H1 (cell line): ENCODE measurements at regions not wholly inside any gene's neighbourhood (a gene's known extent, or its start where the extent isn't known, plus 50 kb on each side); places are given as distances from the start of the nearest gene placed in this dataset.
A peak's percentile ranks its signal among the peaks of the same experiment; 100 is the strongest.

Experiments used
- CTCF ChIA-PET: fragments of 300-600 bp; sonication (Branson Sonifier 250); formaldehyde crosslinking; loops from one replicate; lab custom pipeline; 2021; ENCODE audit not compliant: partially characterized antibody; lab: Charles Lee
- POLR2A ChIA-PET: fragments of 300-600 bp; sonication (Branson Sonifier 250); formaldehyde crosslinking; loops from one replicate; lab custom pipeline; 2021; ENCODE audit warnings: inconsistent platforms; ENCODE audit not compliant: partially characterized antibody; lab: Charles Lee
- DNase-seq, 2 experiments: peaks; one replicate each; pipeline versions ENCODE4 v3.0.0 to v3.0.0-alpha.2; 2010 to 2022; ENCODE audit warnings: low spot score in 2 of 2, low read depth in 1 of 2, mixed read lengths in 1 of 2
- FAIRE-seq: peaks from 2 replicates; lab custom pipeline; 2011; peaks lifted over from hg19 to GRCh38; lab: Jason Lieb, UNC
- H2AFZ ChIP-seq: 2 replicates; pipeline ENCODE4 v1.8.1; 2012; ENCODE audit warnings: low read length, inconsistent platforms
- H2AK5ac ChIP-seq: 2 replicates; pipeline ENCODE4 v1.6.1; 2013; ENCODE audit warnings: low read depth, low read length
- H2BK120ac ChIP-seq: replicated peaks from 2 replicates; pipeline ENCODE3; 2013; ENCODE audit warnings: low read depth, low read length, inconsistent platforms
- H2BK12ac ChIP-seq: 2 replicates; pipeline ENCODE4 v1.6.1; 2013; ENCODE audit warnings: low read depth, low read length
- H2BK15ac ChIP-seq: 2 replicates; pipeline ENCODE4 v1.6.1; 2013; ENCODE audit warnings: low read length
- H2BK20ac ChIP-seq: 2 replicates; pipeline ENCODE4 v1.6.1; 2013; ENCODE audit warnings: low read length
- H2BK5ac ChIP-seq: 2 replicates; pipeline ENCODE4 v1.6.1; 2013; ENCODE audit warnings: low read depth, low read length
- H3K14ac ChIP-seq: 2 replicates; pipeline ENCODE4 v1.6.1; 2013; ENCODE audit warnings: inconsistent platforms; ENCODE audit not compliant: insufficient read length
- H3K18ac ChIP-seq: 2 replicates; pipeline ENCODE4 v1.6.1; 2013; ENCODE audit warnings: low read length; ENCODE audit errors: extremely low read depth
- H3K23ac ChIP-seq: 2 replicates; pipeline ENCODE4 v1.6.1; 2013; ENCODE audit warnings: inconsistent platforms; ENCODE audit not compliant: insufficient read length
- H3K23me2 ChIP-seq: 2 replicates; pipeline ENCODE4 v1.6.1; 2013; ENCODE audit warnings: low read depth, low read length
- H3K27ac ChIP-seq: 2 replicates; pipeline ENCODE4 v1.6.1; 2011; ENCODE audit warnings: low read depth, low read length, inconsistent platforms
- H3K27me3 ChIP-seq, 4 experiments: replicated peaks in 1 of 4; 1 replicate in 1 of 4; 2 replicates in 3 of 4; pipeline versions ENCODE4 v1.6.1 to v1.8.1; 2011 to 2013; ENCODE audit warnings: low read length in 3 of 4, mild to moderate bottlenecking in 3 of 4, inconsistent platforms in 2 of 4, mixed read lengths in 2 of 4, moderate library complexity in 1 of 4; ENCODE audit not compliant: control insufficient read depth in 3 of 4, insufficient read depth in 3 of 4; ENCODE audit errors: extremely low read depth in 1 of 4
- H3K36me3 ChIP-seq, 4 experiments: 2 replicates each; pipeline versions ENCODE4 v1.6.1 to v1.8.1; 2011 to 2013; ENCODE audit warnings: mild to moderate bottlenecking in 4 of 4, low read length in 3 of 4, moderate library complexity in 2 of 4, control low read depth in 1 of 4, inconsistent platforms in 1 of 4; ENCODE audit not compliant: insufficient read depth in 4 of 4, control insufficient read depth in 2 of 4
- H3K4ac ChIP-seq: replicated peaks from 2 replicates; pipeline ENCODE3; 2013; ENCODE audit warnings: low read length, low read depth, mixed read lengths, inconsistent platforms; ENCODE audit not compliant: insufficient read length
- H3K4me1 ChIP-seq, 4 experiments: replicated peaks in 1 of 4; 1 replicate in 1 of 4; 2 replicates in 3 of 4; pipeline versions ENCODE4 v1.6.1 to v1.8.1; 2011 to 2013; ENCODE audit warnings: low read length in 3 of 4, inconsistent platforms in 2 of 4, mixed read lengths in 1 of 4; ENCODE audit not compliant: insufficient read depth in 4 of 4, control insufficient read depth in 3 of 4
- H3K4me2 ChIP-seq, 2 experiments: 2 replicates each; pipeline versions ENCODE4 v1.6.1 to v1.8.1; 2011 to 2013; ENCODE audit warnings: low read depth in 2 of 2, low read length in 2 of 2, control low read depth in 1 of 2, inconsistent platforms in 1 of 2, mild to moderate bottlenecking in 1 of 2; ENCODE audit not compliant: insufficient read depth in 1 of 2
- H3K4me3 ChIP-seq, 4 experiments: fragments of 200-600, 300-600 bp in 1 of 4; sonication (generic), shearing (Covaris generic), sonication (Bioruptor Twin) in 1 of 4; 2 replicates each; pipeline versions ENCODE4 v1.5.1 to v1.8.1; 2011 to 2016; ENCODE audit warnings: low read length in 4 of 4, low read depth in 3 of 4, control low read depth in 2 of 4, inconsistent platforms in 2 of 4, mild to moderate bottlenecking in 2 of 4, mixed read lengths in 1 of 4, moderate library complexity in 1 of 4; ENCODE audit not compliant: insufficient read depth in 2 of 4; ENCODE audit errors: extremely low read depth in 1 of 4
- H3K56ac ChIP-seq: replicated peaks from 2 replicates; pipeline ENCODE3; 2013; ENCODE audit warnings: low read depth, mild to moderate bottlenecking, mixed read lengths, low read length, inconsistent platforms; ENCODE audit not compliant: insufficient read length
- H3K79me1 ChIP-seq: 2 replicates; pipeline ENCODE4 v1.6.1; 2013; ENCODE audit warnings: low read depth, low read length, control low read depth
- H3K79me2 ChIP-seq, 2 experiments: 2 replicates each; pipeline versions ENCODE4 v1.6.1 to v1.8.1; 2012 to 2013; ENCODE audit warnings: low read length in 2 of 2, mild to moderate bottlenecking in 2 of 2, inconsistent platforms in 1 of 2; ENCODE audit not compliant: insufficient read depth in 2 of 2, control insufficient read depth in 1 of 2
- H3K9ac ChIP-seq, 4 experiments: replicated peaks in 1 of 4; 1 replicate in 1 of 4; 2 replicates in 3 of 4; pipeline versions ENCODE4 v1.6.1 to v1.8.1; 2011 to 2013; ENCODE audit warnings: low read depth in 3 of 4, low read length in 3 of 4, control low read depth in 2 of 4, mild to moderate bottlenecking in 2 of 4, moderate library complexity in 2 of 4, inconsistent platforms in 1 of 4; ENCODE audit errors: extremely low read depth in 1 of 4
- H3K9me3 ChIP-seq, 2 experiments: 2 replicates each; pipeline versions ENCODE4 v1.6.1 to v1.8.1; 2012 to 2013; ENCODE audit warnings: mild to moderate bottlenecking in 2 of 2, moderate library complexity in 2 of 2, control low read depth in 1 of 2, inconsistent platforms in 1 of 2, low read depth in 1 of 2, low read length in 1 of 2, mixed read lengths in 1 of 2; ENCODE audit not compliant: insufficient read depth in 2 of 2
- H4K20me1 ChIP-seq, 2 experiments: replicated peaks in 1 of 2; 2 replicates each; pipeline versions ENCODE3 to v1.8.1; 2011 to 2013; ENCODE audit warnings: inconsistent platforms in 2 of 2, low read length in 2 of 2, mild to moderate bottlenecking in 1 of 2; ENCODE audit not compliant: insufficient read depth in 2 of 2, control insufficient read depth in 1 of 2
- H4K5ac ChIP-seq: 2 replicates; pipeline ENCODE4 v1.6.1; 2013; ENCODE audit warnings: low read length, low read depth, mixed read lengths, inconsistent platforms; ENCODE audit not compliant: insufficient read length
- H4K8ac ChIP-seq: 2 replicates; pipeline ENCODE4 v1.8.0; 2013; ENCODE audit warnings: mild to moderate bottlenecking, moderate library complexity, low read length, inconsistent platforms; ENCODE audit not compliant: insufficient read depth; ENCODE audit errors: extremely low read depth
- H4K91ac ChIP-seq: replicated peaks from 2 replicates; pipeline ENCODE3; 2013; ENCODE audit warnings: low read length, mixed read lengths, inconsistent platforms; ENCODE audit not compliant: insufficient read length
- TAF1 ChIP-seq: IDR thresholded peaks from 2 replicates; pipeline ENCODE4 v1.6.1; 2011; ENCODE audit warnings: mild to moderate bottlenecking, low read depth, low read length
- TEAD4 ChIP-seq: IDR thresholded peaks from 2 replicates; pipeline ENCODE4 v1.6.1; 2012; ENCODE audit warnings: low read depth, low read length, inconsistent platforms, mixed read lengths
- WGBS, 2 experiments: shearing (Covaris generic) in 1 of 2; methylation state at CpG; one replicate each; pipeline versions ENCODE4 v1.1.6 to v1.1.7; 2013 to 2015; ENCODE audit warnings: low lambda C conversion rate in 2 of 2, mixed read lengths in 2 of 2, inconsistent platforms in 1 of 2, low coverage in 1 of 2, missing lambda C conversion rate in 1 of 2; ENCODE audit not compliant: insufficient replicate concordance in 2 of 2, insufficient coverage in 1 of 2, insufficient read length in 1 of 2; ENCODE audit errors: extremely low coverage in 1 of 2, missing lambda C conversion rate in 1 of 2; 5-methylcytosine and 5-hydroxymethylcytosine counted together

GRCh38 chr1:57599236-57599994 lies 175.6 kb upstream of the DAB1 start:
- WGBS, 2 experiments: 51% methylated on average over 8 of the region's 8 CpGs; no CpG with 5 or more reads in 1 of the 2 experiments

More at GRCh38 chr1:57599236-57599994, 175.6 kb upstream of the DAB1 start:
- Histone ChIP-seq H4K5ac (no peak overlapping the region), H2AFZ (no peak overlapping the region), H2BK12ac (peak overlapping the region; percentile 95), H4K8ac (no peak overlapping the region; the same call in 1 of the 2 replicates), H3K79me1 (no peaks in the 10 kb centered on the region), H3K4me3 (peak overlapping the region in 1 of 4 experiments; percentile 6; a peak in 2 of 8 replicates), H3K23me2 (peaks cover 3% of the 10 kb centered on the region; the same call in 1 of the 2 replicates), H3K9me3 (no peaks in the 10 kb centered on the region), H3K18ac (peak overlapping the region; percentile 96), H2BK15ac (0 out of 2 replicates have a peak overlapping the region, but pooled peaks have one; percentile 61), H3K9ac (no peak overlapping the region), H3K79me2 (no peaks in the 10 kb centered on the region), H2AK5ac (peak overlapping the region; percentile 79; the same call in 1 of the 2 replicates), H3K4ac (peak overlapping the region; percentile 64), H4K20me1 (no peaks in the 10 kb centered on the region), H3K27me3 (no peaks in the 10 kb centered on the region), H2BK20ac (peak overlapping the region; percentile 100), H3K14ac (no peak overlapping the region), H4K91ac (peak overlapping the region; percentile 98), H3K56ac (peak overlapping the region; percentile 36), H2BK5ac (peak overlapping the region; percentile 97; the same call in 1 of the 2 replicates), H2BK120ac (peak overlapping the region; percentile 98), H3K27ac (no peak overlapping the region), H3K4me1 (peaks cover 21 to 30% (median 29%) of the 10 kb centered on the region in 4 experiments; a peak in 6 of 7 replicates), H3K23ac (no peak overlapping the region), H3K36me3 (no peaks in the 10 kb centered on the region), H3K4me2 (peak overlapping the region in 1 of 2 experiments; percentile 65; a peak in 3 of 4 replicates)
- DNase-seq (no peak), FAIRE-seq (no peak)
- ChIA-PET CTCF (interaction anchor here (0.5 to 2.7 kb wide), 4 partner anchors 40 to 1481 kb away, joined by 3 to 8 read pairs (median 3); partner anchors contain the start of gene DAB1), POLR2A (interaction anchor here (1.5 kb wide), 1 partner anchor 99 kb away, joined by 4 read pairs; no protein-coding TSS in a partner anchor)
- TF ChIP-seq TAF1: no peak
- TF ChIP-seq TEAD4: 0 out of 2 replicates have a peak, but pooled peaks have one; percentile 30
